Panc1 (cell line): ENCODE measurements at regions not wholly inside any gene's neighbourhood (a gene's known extent, or its start where the extent isn't known, plus 50 kb on each side); places are given as distances from the start of the nearest gene placed in this dataset.

Source experiments
- ATAC-seq: fragments of 200-7000 bp; cut with Tn5 transposase; 2 replicates; pipeline ENCODE4 v1.9.1; 2020; ENCODE audit warnings: mild to moderate bottlenecking, moderate library complexity
- BruUV-seq: library from RNA; stranded (reverse); fragments of 400-500 nt; replicated peaks from 2 replicates; lab custom pipeline; 2021; lab: Mats Ljungman, UMichigan
- CTCF ChIA-PET: fragments of 300-600 bp; sonication (Branson Sonifier 250); formaldehyde crosslinking; loops from one replicate; lab custom pipeline; 2022; ENCODE audit warnings: antibody characterized with exemption; lab: Charles Lee
- POLR2A ChIA-PET: fragments of 300-600 bp; sonication (Branson Sonifier 250); formaldehyde crosslinking; loops from one replicate; lab custom pipeline; 2022; ENCODE audit warnings: antibody characterized with exemption; lab: Charles Lee
- DNase-seq: peaks from one replicate; pipeline ENCODE4 v3.0.0-alpha.2; 2010; ENCODE audit warnings: low read depth, low spot score
- H3K27ac ChIP-seq: 2 replicates; pipeline ENCODE4 v1.5.1; 2011; ENCODE audit warnings: mild to moderate bottlenecking, low read length, inconsistent platforms
- H3K27me3 ChIP-seq: fragments of 200-500 bp; sonication (Bioruptor generic); 2 replicates; pipeline ENCODE4 v1.6.0; 2014; ENCODE audit warnings: low read length, inconsistent platforms; ENCODE audit not compliant: control insufficient read depth, insufficient read depth
- H3K36me3 ChIP-seq: fragments of 200-500 bp; sonication (Bioruptor generic); 2 replicates; pipeline ENCODE4 v1.5.1; 2014; ENCODE audit warnings: inconsistent platforms, mild to moderate bottlenecking, low read length, moderate library complexity; ENCODE audit not compliant: control insufficient read depth, insufficient read depth
- H3K4me1 ChIP-seq: 2 replicates; pipeline ENCODE4 v1.5.1; 2011; ENCODE audit warnings: inconsistent platforms, mild to moderate bottlenecking, low read length, moderate library complexity; ENCODE audit not compliant: control insufficient read depth, insufficient read depth
- H3K4me3 ChIP-seq, 2 experiments: 2 replicates each; pipeline ENCODE4 v1.5.1; 2011 to 2012; ENCODE audit warnings: low read depth in 2 of 2, low read length in 2 of 2, mild to moderate bottlenecking in 2 of 2, inconsistent platforms in 1 of 2, moderate library complexity in 1 of 2
- H3K9me3 ChIP-seq: fragments of 200-500 bp; sonication (Bioruptor generic); 2 replicates; pipeline ENCODE4 v1.5.1; 2014; ENCODE audit warnings: low read depth, mild to moderate bottlenecking, inconsistent platforms, low read length, moderate library complexity; ENCODE audit not compliant: control insufficient read depth, insufficient read depth
- POLR2AphosphoS5 ChIP-seq: IDR thresholded peaks from 2 replicates; pipeline ENCODE4 v1.6.1; 2012; ENCODE audit warnings: mild to moderate bottlenecking, low read depth, low read length, moderate library complexity
- SIN3A ChIP-seq: IDR thresholded peaks from 2 replicates; pipeline ENCODE4 v1.6.1; 2012; ENCODE audit warnings: low read depth, mild to moderate bottlenecking, low read length, moderate library complexity, borderline replicate concordance; ENCODE audit not compliant: insufficient read depth
- TCF7L2 ChIP-seq: IDR thresholded peaks from 2 replicates; pipeline ENCODE4 v1.6.1; 2011; ENCODE audit warnings: mild to moderate bottlenecking, low read depth, low read length, inconsistent platforms
- in situ Hi-C: cut with HindIII; loops from 2 replicates; pipeline ENCODE4 v1.10.0; 2016; ENCODE audit warnings: low sequenced_read_pairs, low pct_unique_long_range_greater_than_20kb
- intact Hi-C: fragments of 100-400 bp; cut with micrococcal nuclease; formaldehyde crosslinking; loops from one replicate; pipeline ENCODE4 v1.10.0; 2022; ENCODE audit not compliant: unreplicated experiment
- TF ChIP-seq, protein P1 (sequence below), 2 experiments: IDR thresholded peaks; 2 replicates each; pipeline ENCODE4 v1.6.1; 2011 to 2012; ENCODE audit warnings: low read depth in 2 of 2, control low read depth in 1 of 2, low read length in 1 of 2, mild to moderate bottlenecking in 1 of 2, moderate library complexity in 1 of 2; ENCODE audit not compliant: insufficient read depth in 1 of 2
- TF ChIP-seq, protein P2 (sequence below): fragments of 450-650 bp; IDR thresholded peaks from 2 replicates; pipeline ENCODE4 v1.5.1; 2017; ENCODE audit warnings: mild to moderate bottlenecking

DNA sequence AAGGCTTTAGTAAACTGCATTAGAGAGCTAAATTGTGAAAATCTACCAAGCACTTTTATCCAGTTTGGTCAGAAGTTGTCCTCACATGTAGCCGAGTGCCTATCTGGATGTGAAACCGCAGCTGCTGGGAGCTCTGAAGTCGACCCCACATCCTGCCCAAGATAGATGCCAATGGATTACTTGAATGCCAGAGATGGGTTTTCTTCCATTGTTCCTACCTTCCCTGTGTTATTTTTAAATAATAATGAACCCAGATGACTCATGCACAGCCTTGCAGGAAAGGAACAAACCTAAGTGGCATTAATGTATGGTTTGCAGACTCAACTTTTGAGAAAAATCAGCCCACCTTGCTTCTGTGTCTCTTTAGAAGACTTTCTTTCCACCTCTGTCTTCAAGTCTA, 408.5 kb downstream of the FBXO15 start:
- intact Hi-C loops: no loop called here
- Histone ChIP-seq H3K36me3 (no peaks in the 10 kb centered on the region), H3K27ac (no peak overlapping the region), H3K27me3 (0 out of 2 replicates have a peak, but pooled peaks cover 2% of the 10 kb centered on the region), H3K4me3 (no peak overlapping the region), H3K9me3 (no peaks in the 10 kb centered on the region), H3K4me1 (no peaks in the 10 kb centered on the region)
- in situ Hi-C loops: no loop called here
- DNase-seq (no peak), ATAC-seq (no peak)
- no peak for TF ChIP-seq POLR2AphosphoS5
- TF ChIP-seq, protein P1, sequence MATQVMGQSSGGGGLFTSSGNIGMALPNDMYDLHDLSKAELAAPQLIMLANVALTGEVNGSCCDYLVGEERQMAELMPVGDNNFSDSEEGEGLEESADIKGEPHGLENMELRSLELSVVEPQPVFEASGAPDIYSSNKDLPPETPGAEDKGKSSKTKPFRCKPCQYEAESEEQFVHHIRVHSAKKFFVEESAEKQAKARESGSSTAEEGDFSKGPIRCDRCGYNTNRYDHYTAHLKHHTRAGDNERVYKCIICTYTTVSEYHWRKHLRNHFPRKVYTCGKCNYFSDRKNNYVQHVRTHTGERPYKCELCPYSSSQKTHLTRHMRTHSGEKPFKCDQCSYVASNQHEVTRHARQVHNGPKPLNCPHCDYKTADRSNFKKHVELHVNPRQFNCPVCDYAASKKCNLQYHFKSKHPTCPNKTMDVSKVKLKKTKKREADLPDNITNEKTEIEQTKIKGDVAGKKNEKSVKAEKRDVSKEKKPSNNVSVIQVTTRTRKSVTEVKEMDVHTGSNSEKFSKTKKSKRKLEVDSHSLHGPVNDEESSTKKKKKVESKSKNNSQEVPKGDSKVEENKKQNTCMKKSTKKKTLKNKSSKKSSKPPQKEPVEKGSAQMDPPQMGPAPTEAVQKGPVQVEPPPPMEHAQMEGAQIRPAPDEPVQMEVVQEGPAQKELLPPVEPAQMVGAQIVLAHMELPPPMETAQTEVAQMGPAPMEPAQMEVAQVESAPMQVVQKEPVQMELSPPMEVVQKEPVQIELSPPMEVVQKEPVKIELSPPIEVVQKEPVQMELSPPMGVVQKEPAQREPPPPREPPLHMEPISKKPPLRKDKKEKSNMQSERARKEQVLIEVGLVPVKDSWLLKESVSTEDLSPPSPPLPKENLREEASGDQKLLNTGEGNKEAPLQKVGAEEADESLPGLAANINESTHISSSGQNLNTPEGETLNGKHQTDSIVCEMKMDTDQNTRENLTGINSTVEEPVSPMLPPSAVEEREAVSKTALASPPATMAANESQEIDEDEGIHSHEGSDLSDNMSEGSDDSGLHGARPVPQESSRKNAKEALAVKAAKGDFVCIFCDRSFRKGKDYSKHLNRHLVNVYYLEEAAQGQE (IDR thresholded peaks at IDR 0.05; ENCODE audit: insufficient read depth in 1 of 2, low read depth in 2 of 2, low read length in 1 of 2): no peak
- no peak for TF ChIP-seq TCF7L2
- POLR2A ChIA-PET: no interaction called here
- CTCF ChIA-PET: no interaction called here
- BruUV-seq: no TSS peak

DNA sequence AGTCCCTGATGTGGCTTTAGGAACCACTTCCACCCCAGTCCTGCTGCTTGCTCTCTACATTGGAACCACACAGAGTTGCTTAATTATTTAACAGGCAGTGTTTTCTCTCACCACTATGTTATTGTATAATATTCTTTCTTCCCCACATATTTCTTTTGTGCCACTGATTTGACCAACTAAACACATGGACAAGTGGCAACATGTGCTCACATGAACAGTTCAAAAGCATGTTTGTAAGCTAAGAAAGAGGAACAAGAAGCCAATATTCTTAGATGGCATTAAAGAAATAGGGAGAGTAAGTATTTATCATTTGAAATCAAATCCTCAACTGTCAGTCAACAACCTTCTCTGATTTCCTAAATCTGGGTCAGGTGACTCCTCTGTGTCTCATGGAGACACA, 409.6 kb downstream of the FBXO15 start:
- no peak overlapping the region for H3K4me3 ChIP-seq
- H3K27me3 ChIP-seq: no peaks in the 10 kb centered on the region
- ChIA-PET POLR2A (no interaction called here), CTCF (no interaction called here)
- BruUV-seq: no TSS peak
- ATAC-seq (no peak), DNase-seq (no peak)
- H3K36me3 ChIP-seq: no peaks in the 10 kb centered on the region
- in situ Hi-C loops: no loop called here
- H3K9me3 ChIP-seq: no peaks in the 10 kb centered on the region
- no peak overlapping the region for H3K27ac ChIP-seq
- no peaks in the 10 kb centered on the region for H3K4me1 ChIP-seq
- intact Hi-C loops: no loop called here
- TF ChIP-seq, protein P2, sequence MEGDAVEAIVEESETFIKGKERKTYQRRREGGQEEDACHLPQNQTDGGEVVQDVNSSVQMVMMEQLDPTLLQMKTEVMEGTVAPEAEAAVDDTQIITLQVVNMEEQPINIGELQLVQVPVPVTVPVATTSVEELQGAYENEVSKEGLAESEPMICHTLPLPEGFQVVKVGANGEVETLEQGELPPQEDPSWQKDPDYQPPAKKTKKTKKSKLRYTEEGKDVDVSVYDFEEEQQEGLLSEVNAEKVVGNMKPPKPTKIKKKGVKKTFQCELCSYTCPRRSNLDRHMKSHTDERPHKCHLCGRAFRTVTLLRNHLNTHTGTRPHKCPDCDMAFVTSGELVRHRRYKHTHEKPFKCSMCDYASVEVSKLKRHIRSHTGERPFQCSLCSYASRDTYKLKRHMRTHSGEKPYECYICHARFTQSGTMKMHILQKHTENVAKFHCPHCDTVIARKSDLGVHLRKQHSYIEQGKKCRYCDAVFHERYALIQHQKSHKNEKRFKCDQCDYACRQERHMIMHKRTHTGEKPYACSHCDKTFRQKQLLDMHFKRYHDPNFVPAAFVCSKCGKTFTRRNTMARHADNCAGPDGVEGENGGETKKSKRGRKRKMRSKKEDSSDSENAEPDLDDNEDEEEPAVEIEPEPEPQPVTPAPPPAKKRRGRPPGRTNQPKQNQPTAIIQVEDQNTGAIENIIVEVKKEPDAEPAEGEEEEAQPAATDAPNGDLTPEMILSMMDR: no peak
- TF ChIP-seq SIN3A (no peak), POLR2AphosphoS5 (no peak)

DNA sequence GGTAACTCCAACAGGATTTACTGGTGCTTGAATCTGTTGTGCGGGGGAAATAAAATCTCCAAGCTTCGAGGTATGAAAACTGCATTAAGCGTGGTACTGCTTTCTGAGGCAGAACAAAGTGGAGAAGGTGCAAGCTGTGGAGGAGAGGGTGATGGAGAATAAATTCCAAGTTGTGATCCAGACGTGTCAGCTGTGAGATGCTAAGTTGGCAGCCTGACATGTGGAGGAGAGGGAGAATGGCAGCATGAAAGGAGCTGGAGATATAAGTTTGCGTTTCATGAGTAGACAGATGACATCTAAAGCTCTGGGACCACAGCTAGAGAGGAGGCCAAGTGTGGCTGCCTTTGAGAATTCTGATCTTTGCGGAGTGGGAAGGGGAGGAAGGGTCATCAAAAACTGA, 411.8 kb downstream of the FBXO15 start:
- ChIA-PET CTCF (no interaction called here), POLR2A (no interaction called here)
- no TSS peak for BruUV-seq
- Histone ChIP-seq H3K27me3 (no peaks in the 10 kb centered on the region), H3K27ac (no peak overlapping the region), H3K4me1 (no peaks in the 10 kb centered on the region), H3K4me3 (no peak overlapping the region), H3K9me3 (no peaks in the 10 kb centered on the region), H3K36me3 (no peaks in the 10 kb centered on the region)
- ATAC-seq: no peak
- intact Hi-C loops (no loop called here), in situ Hi-C loops (no loop called here)
- TF ChIP-seq POLR2AphosphoS5 (no peak), SIN3A (no peak), TCF7L2 (no peak)
- TF ChIP-seq, protein P2: no peak
- TF ChIP-seq, protein P1 (IDR thresholded peaks at IDR 0.05; ENCODE audit: insufficient read depth in 1 of 2, low read depth in 2 of 2, low read length in 1 of 2): no peak
- no peak for DNase-seq
